MM.1S (cell line): ENCODE measurements at regions not wholly inside any gene's neighbourhood (a gene's known extent, or its start where the extent isn't known, plus 50 kb on each side); places are given as distances from the start of the nearest gene placed in this dataset.

Source experiments
- CTCF ChIP-seq: fragments of 300-600 bp; sonication (generic); IDR thresholded peaks from 2 replicates; pipeline ENCODE4 v1.5.1; 2016; ENCODE audit warnings: antibody characterized with exemption, low read length, mixed read lengths
- EZH2 ChIP-seq: fragments of 300-600 bp; sonication (generic); optimal IDR thresholded peaks from 2 replicates; pipeline ENCODE3; 2017; ENCODE audit warnings: low read depth, mild to moderate bottlenecking, antibody characterized with exemption, low read length, mixed read lengths
- EZH2phosphoT487 ChIP-seq: fragments of 300-600 bp; sonication (generic); IDR thresholded peaks from 2 replicates; pipeline ENCODE4 v1.6.1; 2018; ENCODE audit warnings: antibody characterized with exemption, low read length

GRCh38 chr14:62378057-62378456 lies 615.8 kb downstream of the SNAPC1 start:
- TF ChIP-seq CTCF (no peak), EZH2 (no peak), EZH2phosphoT487 (no peak)
